ENCODE measurements at regions not wholly inside any gene's neighbourhood (a gene's known extent, or its start where the extent isn't known, plus 50 kb on each side); places are given as distances from the start of the nearest gene placed in this dataset.

- CTCF ChIA-PET: no interaction called here
- POLR2A ChIA-PET: interaction anchor here (1.4 kb wide), 1 partner anchor 10 kb away, joined by 4 read pairs; no protein-coding TSS in a partner anchor
- H3K4me1 Mint-ChIP-seq (ENCODE audit: low read depth): no peaks in the 10 kb centered on the region
- ATAC-seq (no peak), DNase-seq (no peak)
- H3K4me3 Mint-ChIP-seq: no peak overlapping the region
- H3K9me3 Mint-ChIP-seq: peaks cover 17% of the 10 kb centered on the region
- intact Hi-C loops (cut with micrococcal nuclease): no loop called here
- no peaks in the 10 kb centered on the region for H3K36me3 Mint-ChIP-seq (ENCODE audit: low read depth)
- no peak overlapping the region for H3K27ac Mint-ChIP-seq
- TF ChIP-seq CTCF (IDR thresholded peaks at IDR 0.05): no peak
- H3K27me3 Mint-ChIP-seq: no peaks in the 10 kb centered on the region
Observed at GRCh38 chr18:65459741-65460140, 291.1 kb upstream of the CDH7 start.

GRCh38 chr18:65458871-65459270 is 291.9 kb upstream of the CDH7 start:
- no peaks in the 10 kb centered on the region for H3K36me3 Mint-ChIP-seq (ENCODE audit: low read depth)
- ATAC-seq: no peak
- DNase-seq: no peak
- H3K27ac Mint-ChIP-seq: no peak overlapping the region
- intact Hi-C loops (cut with micrococcal nuclease): no loop called here
- no peak overlapping the region for H3K4me3 Mint-ChIP-seq
- H3K4me1 Mint-ChIP-seq (ENCODE audit: low read depth): no peaks in the 10 kb centered on the region
- CTCF ChIA-PET: no interaction called here
- peaks cover 15% of the 10 kb centered on the region for H3K9me3 Mint-ChIP-seq
- no peaks in the 10 kb centered on the region for H3K27me3 Mint-ChIP-seq
- no peak for TF ChIP-seq CTCF (IDR thresholded peaks at IDR 0.05)
- POLR2A ChIA-PET: no interaction called here

- intact Hi-C loops (cut with micrococcal nuclease): no loop called here
- no peak overlapping the region for H3K27ac Mint-ChIP-seq
- no peak for ATAC-seq
Observed at GRCh38 chr18:65439188-65439587, 311.6 kb upstream of the CDH7 start.

GRCh38 chr18:65436430-65436829 is 314.4 kb upstream of the CDH7 start:
- Mint-ChIP-seq H3K27me3 (no peaks in the 10 kb centered on the region), H3K9me3 (peaks cover 2% of the 10 kb centered on the region), H3K27ac (no peak overlapping the region), H3K4me3 (no peak overlapping the region), H3K4me1 (ENCODE audit: low read depth) (no peaks in the 10 kb centered on the region), H3K36me3 (ENCODE audit: low read depth) (no peaks in the 10 kb centered on the region)
- DNase-seq (no peak), ATAC-seq (no peak)
- CTCF ChIA-PET: no interaction called here
- TF ChIP-seq CTCF (IDR thresholded peaks at IDR 0.05): no peak
- POLR2A ChIA-PET: no interaction called here
- intact Hi-C loops (cut with micrococcal nuclease): no loop called here

More at GRCh38 chr18:65439188-65439587, 311.6 kb upstream of the CDH7 start:
- H3K4me1 Mint-ChIP-seq (ENCODE audit: low read depth): no peaks in the 10 kb centered on the region
- no peak for TF ChIP-seq CTCF (IDR thresholded peaks at IDR 0.05)
- no peaks in the 10 kb centered on the region for H3K27me3 Mint-ChIP-seq
- ChIA-PET POLR2A (no interaction called here), CTCF (no interaction called here)
- H3K9me3 Mint-ChIP-seq: peaks cover 3% of the 10 kb centered on the region
- H3K36me3 Mint-ChIP-seq (ENCODE audit: low read depth): no peaks in the 10 kb centered on the region
- DNase-seq: no peak
- H3K4me3 Mint-ChIP-seq: no peak overlapping the region

- ChIA-PET CTCF (no interaction called here), POLR2A (no interaction called here)
- ATAC-seq (no peak), DNase-seq (no peak)
- intact Hi-C loops (cut with micrococcal nuclease): no loop called here
- H3K4me1 Mint-ChIP-seq (ENCODE audit: low read depth): no peaks in the 10 kb centered on the region
- no peak overlapping the region for H3K27ac Mint-ChIP-seq
- no peak for TF ChIP-seq CTCF (IDR thresholded peaks at IDR 0.05)
- H3K27me3 Mint-ChIP-seq: no peaks in the 10 kb centered on the region
- no peak overlapping the region for H3K4me3 Mint-ChIP-seq
- peaks cover 2% of the 10 kb centered on the region for H3K9me3 Mint-ChIP-seq
- H3K36me3 Mint-ChIP-seq (ENCODE audit: low read depth): no peaks in the 10 kb centered on the region
Observed at GRCh38 chr18:65435534-65435933, 315.3 kb upstream of the CDH7 start.
